H9 (cell line): ENCODE measurements at regions not wholly inside any gene's neighbourhood (a gene's known extent, or its start where the extent isn't known, plus 50 kb on each side); places are given as distances from the start of the nearest gene placed in this dataset.

Experiments
- DNase-seq: peaks from one replicate; pipeline ENCODE4 v3.0.0-alpha.2; 2017
- H2AFZ ChIP-seq: one replicate; pipeline ENCODE4 v1.6.1; 2013; ENCODE audit warnings: mild to moderate bottlenecking, low read length, control low read depth, moderate library complexity
- H2AK5ac ChIP-seq: 2 replicates; pipeline ENCODE4 v1.6.1; 2013; ENCODE audit warnings: low read length, control low read depth, mixed read lengths; ENCODE audit not compliant: insufficient read length
- H2BK120ac ChIP-seq: one replicate; pipeline ENCODE4 v1.6.1; 2013; ENCODE audit warnings: low read depth, mild to moderate bottlenecking, low read length, control low read depth, inconsistent platforms; ENCODE audit not compliant: poor library complexity, severe bottlenecking
- H2BK12ac ChIP-seq: 2 replicates; pipeline ENCODE4 v1.6.1; 2013; ENCODE audit warnings: low read length, control low read depth, mixed read lengths, low read depth; ENCODE audit not compliant: insufficient read length
- H2BK15ac ChIP-seq: 2 replicates; pipeline ENCODE4 v1.6.1; 2013; ENCODE audit warnings: low read depth, low read length, control low read depth
- H2BK20ac ChIP-seq: one replicate; pipeline ENCODE4 v1.6.1; 2013; ENCODE audit warnings: low read depth, mild to moderate bottlenecking, low read length, control low read depth, inconsistent platforms; ENCODE audit not compliant: poor library complexity, severe bottlenecking
- H2BK5ac ChIP-seq: 2 replicates; pipeline ENCODE4 v1.6.1; 2013; ENCODE audit warnings: low read length, control low read depth, mixed read lengths; ENCODE audit not compliant: insufficient read length
- H3K14ac ChIP-seq: 2 replicates; pipeline ENCODE4 v1.6.1; 2013; ENCODE audit warnings: low read length, control low read depth; ENCODE audit not compliant: insufficient read depth
- H3K18ac ChIP-seq: 2 replicates; pipeline ENCODE4 v1.6.1; 2013; ENCODE audit warnings: low read depth, mild to moderate bottlenecking, mixed read lengths, low read length, control low read depth; ENCODE audit not compliant: insufficient read length
- H3K23ac ChIP-seq: 2 replicates; pipeline ENCODE4 v1.6.1; 2013; ENCODE audit warnings: low read length, control low read depth, mixed read lengths, low read depth; ENCODE audit not compliant: insufficient read length
- H3K23me2 ChIP-seq: 2 replicates; pipeline ENCODE4 v1.6.1; 2013; ENCODE audit warnings: low read depth, mild to moderate bottlenecking, mixed read lengths, low read length, control low read depth; ENCODE audit not compliant: insufficient read length, poor library complexity, severe bottlenecking
- H3K27ac ChIP-seq: 2 replicates; pipeline ENCODE4 v1.5.1; 2013; ENCODE audit warnings: low read length, control low read depth, mixed read lengths, low read depth; ENCODE audit not compliant: insufficient read length
- H3K27me3 ChIP-seq: 2 replicates; pipeline ENCODE4 v1.6.1; 2013; ENCODE audit warnings: low read length, control low read depth, inconsistent platforms; ENCODE audit not compliant: insufficient read depth
- H3K4ac ChIP-seq: 2 replicates; pipeline ENCODE4 v1.6.1; 2013; ENCODE audit warnings: low read depth, mild to moderate bottlenecking, control low read depth, inconsistent platforms, low read length, moderate library complexity
- H3K4me1 ChIP-seq: 2 replicates; pipeline ENCODE4 v1.6.1; 2013; ENCODE audit warnings: low read length, control low read depth, inconsistent platforms; ENCODE audit not compliant: insufficient read depth
- H3K4me2 ChIP-seq: 2 replicates; pipeline ENCODE4 v1.6.1; 2013; ENCODE audit warnings: low read length, control low read depth, mixed read lengths; ENCODE audit not compliant: insufficient read length, insufficient read depth
- H3K56ac ChIP-seq: 2 replicates; pipeline ENCODE4 v1.6.1; 2013; ENCODE audit warnings: low read depth, mild to moderate bottlenecking, mixed read lengths, low read length, control low read depth; ENCODE audit not compliant: insufficient read length
- H3K79me1 ChIP-seq: 2 replicates; pipeline ENCODE4 v1.6.1; 2013; ENCODE audit warnings: low read depth, mild to moderate bottlenecking, moderate library complexity, low read length, control low read depth, inconsistent platforms; ENCODE audit not compliant: insufficient read depth, poor library complexity, severe bottlenecking
- H3K79me2 ChIP-seq: 2 replicates; pipeline ENCODE4 v1.6.1; 2013; ENCODE audit warnings: low read length, control low read depth, inconsistent platforms; ENCODE audit not compliant: insufficient read depth
- H3K9ac ChIP-seq: 2 replicates; pipeline ENCODE4 v1.6.1; 2013; ENCODE audit warnings: low read length, control low read depth, mixed read lengths; ENCODE audit not compliant: insufficient read length; ENCODE audit errors: extremely low read depth
- H3K9me3 ChIP-seq: one replicate; pipeline ENCODE4 v1.6.1; 2013; ENCODE audit warnings: low read depth, low read length, inconsistent platforms; ENCODE audit not compliant: control insufficient read depth
- H3T11ph ChIP-seq: one replicate; pipeline ENCODE4 v1.6.1; 2013; ENCODE audit warnings: mild to moderate bottlenecking, low read length, control low read depth, inconsistent platforms
- H4K20me1 ChIP-seq: one replicate; pipeline ENCODE4 v1.6.1; 2013; ENCODE audit not compliant: control insufficient read depth, insufficient read length, insufficient read depth
- H4K5ac ChIP-seq: 2 replicates; pipeline ENCODE4 v1.6.1; 2013; ENCODE audit warnings: low read depth, mild to moderate bottlenecking, mixed read lengths, low read length, control low read depth; ENCODE audit not compliant: insufficient read length
- H4K8ac ChIP-seq: replicated peaks from 2 replicates; pipeline ENCODE4 v1.6.1; 2013; ENCODE audit warnings: low read length, control low read depth, mixed read lengths, low read depth; ENCODE audit not compliant: insufficient read length
- H4K91ac ChIP-seq: 2 replicates; pipeline ENCODE4 v1.6.1; 2013; ENCODE audit warnings: low read depth, mild to moderate bottlenecking, moderate library complexity, mixed read lengths, low read length, control low read depth; ENCODE audit not compliant: insufficient read length
- H3K27ac Mint-ChIP-seq, 3 experiments: 2 replicates in 2 of 3; 3 replicates in 1 of 3; pipeline ENCODE4 v1.8.0; 2020 to 2021; ENCODE audit warnings: mixed read lengths in 3 of 3, mild to moderate bottlenecking in 1 of 3, moderate library complexity in 1 of 3
- H3K27me3 Mint-ChIP-seq: 2 replicates; pipeline ENCODE4 v1.8.0; 2021; ENCODE audit warnings: low read depth, mild to moderate bottlenecking, moderate library complexity, mixed read lengths
- H3K36me3 Mint-ChIP-seq, 3 experiments: 2 replicates in 2 of 3; 3 replicates in 1 of 3; pipeline ENCODE4 v1.8.0; 2020 to 2021; ENCODE audit warnings: low read depth in 3 of 3, mixed read lengths in 3 of 3; ENCODE audit not compliant: insufficient read depth in 1 of 3
- H3K4me1 Mint-ChIP-seq, 2 experiments: 2 replicates each; pipeline ENCODE4 v1.8.0; 2020; ENCODE audit warnings: mixed read lengths in 2 of 2
- H3K4me3 Mint-ChIP-seq, 2 experiments: 2 replicates in 1 of 2; 3 replicates in 1 of 2; pipeline ENCODE4 v1.8.0; 2020 to 2021; ENCODE audit warnings: mild to moderate bottlenecking in 2 of 2, mixed read lengths in 2 of 2, moderate library complexity in 1 of 2
- H3K9me3 Mint-ChIP-seq, 2 experiments: 2 replicates in 1 of 2; 3 replicates in 1 of 2; pipeline ENCODE4 v1.8.0; 2020; ENCODE audit warnings: mild to moderate bottlenecking in 2 of 2, mixed read lengths in 2 of 2, moderate library complexity in 1 of 2
- CTCF ChIP-seq: fragments of 200-600 bp; sonication (generic); conservative IDR thresholded peaks from 3 replicates; pipeline ENCODE4 v1.8.0; 2021; ENCODE audit warnings: antibody characterized with exemption, mild to moderate bottlenecking
- WGBS: extraction: QIAGEN DNeasy Blood & Tissue Kit; methylation state at CpG from one replicate; pipeline ENCODE4 v1.1.7; 2013; ENCODE audit warnings: missing lambda C conversion rate, low lambda C conversion rate, mixed read lengths; ENCODE audit not compliant: insufficient read length; ENCODE audit errors: extremely low coverage; 5-methylcytosine and 5-hydroxymethylcytosine counted together

DNA sequence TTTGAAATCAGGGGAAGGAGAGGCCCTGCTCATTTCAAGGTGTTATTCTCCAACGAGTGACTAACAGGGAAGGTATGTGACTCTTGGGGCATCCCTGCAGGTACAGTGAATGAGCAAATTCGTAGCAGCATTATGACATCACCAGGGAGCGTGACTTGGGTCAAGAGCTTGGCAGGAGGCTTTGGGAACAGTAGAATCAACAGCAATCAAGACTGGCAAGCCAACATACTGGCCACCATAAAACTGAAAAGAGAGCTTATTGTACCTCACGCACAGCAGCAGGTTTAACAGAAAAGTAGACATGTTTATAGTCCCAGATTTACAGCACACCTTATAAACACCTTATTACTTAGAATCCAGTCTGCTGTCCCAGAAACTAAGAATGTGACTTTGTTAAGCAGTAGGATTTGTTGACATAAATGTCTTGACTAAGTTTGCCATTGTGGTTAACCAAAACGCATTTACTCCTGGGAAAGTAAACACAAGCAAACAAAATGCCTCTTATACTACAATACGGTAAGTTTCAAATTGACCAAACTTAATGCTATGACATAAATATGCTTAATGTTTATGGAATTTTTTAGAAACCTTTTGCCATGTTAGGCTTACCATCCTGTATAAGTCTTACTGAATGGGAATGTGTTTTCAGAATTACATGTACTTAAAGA, 297.8 kb downstream of the NPR3 start:
- peaks cover 1 to 6% (median 3%) of the 10 kb centered on the region in 3 experiments; a peak in 5 of 7 replicates for H3K36me3 Mint-ChIP-seq
- H2BK15ac ChIP-seq: no peak overlapping the region
- no peak overlapping the region for H3K14ac ChIP-seq
- no peaks in the 10 kb centered on the region for H3K27me3 ChIP-seq
- no peak for TF ChIP-seq CTCF
- no peak overlapping the region for H3K23ac ChIP-seq
- no peak overlapping the region for H4K91ac ChIP-seq
- H3K9me3 ChIP-seq: no peaks in the 10 kb centered on the region
- no peaks in the 10 kb centered on the region for H3K4me1 ChIP-seq
- H3T11ph ChIP-seq: no peak overlapping the region
- no peak overlapping the region for H4K5ac ChIP-seq
- WGBS: no CpG with 5 or more reads among the region's 6 CpGs
- no peak overlapping the region for H3K18ac ChIP-seq
- no peak overlapping the region for H2BK120ac ChIP-seq
- peaks cover 10 to 13% of the 10 kb centered on the region in 2 experiments for H3K4me1 Mint-ChIP-seq
- no peaks in the 10 kb centered on the region for H3K23me2 ChIP-seq
- H4K8ac ChIP-seq: no peak overlapping the region
- H3K9me3 Mint-ChIP-seq: peaks cover 4 to 13% of the 10 kb centered on the region in 2 experiments
- H2AFZ ChIP-seq: no peak overlapping the region
- H3K79me1 ChIP-seq: no peaks in the 10 kb centered on the region
- H3K27me3 Mint-ChIP-seq: no peaks in the 10 kb centered on the region
- H2BK5ac ChIP-seq: no peak overlapping the region
- H3K4ac ChIP-seq: no peak overlapping the region
- H2BK12ac ChIP-seq: no peak overlapping the region
- peak overlapping the region in 2 of 3 experiments; percentile 84 to 86; a peak in 3 of 7 replicates for H3K27ac Mint-ChIP-seq
- H3K4me3 Mint-ChIP-seq: no peak overlapping the region
- H2BK20ac ChIP-seq: no peak overlapping the region
- peak overlapping the region; percentile 56 for H3K27ac ChIP-seq
- H2AK5ac ChIP-seq: no peak overlapping the region
- H3K4me2 ChIP-seq: no peak overlapping the region
- peak; percentile 77 for DNase-seq
- no peaks in the 10 kb centered on the region for H4K20me1 ChIP-seq
- no peak overlapping the region for H3K9ac ChIP-seq
- no peak overlapping the region for H3K56ac ChIP-seq
- H3K79me2 ChIP-seq: no peaks in the 10 kb centered on the region
